ENCODE measurements at regions not wholly inside any gene's neighbourhood (a gene's known extent, or its start where the extent isn't known, plus 50 kb on each side); places are given as distances from the start of the nearest gene placed in this dataset.

DNA sequence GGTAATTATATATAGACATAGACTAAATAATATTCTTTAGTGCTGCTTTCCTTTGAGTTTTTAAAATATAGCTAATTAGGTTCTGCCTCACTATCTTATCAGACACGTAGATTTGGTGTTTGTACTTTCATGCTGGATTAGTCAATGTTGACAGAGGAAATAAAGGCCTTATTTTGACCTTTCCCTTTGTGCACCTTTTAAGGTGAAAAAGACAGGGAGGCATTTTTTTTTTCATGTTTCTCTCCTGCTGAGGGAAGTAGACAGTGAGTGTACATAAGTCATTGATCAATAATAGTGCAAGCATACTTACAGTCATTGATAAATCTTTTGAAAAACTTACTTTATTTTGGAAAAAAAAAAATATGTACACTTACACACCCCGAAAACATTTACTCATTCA lies 467.8 kb downstream of the GRXCR1 start:
- TF ChIP-seq CTCF (IDR thresholded peaks at IDR 0.05) (no peak), POLR2A (IDR thresholded peaks at IDR 0.05) (no peak), EP300 (IDR thresholded peaks at IDR 0.05) (no peak)
